ENCODE measurements at regions not wholly inside any gene's neighbourhood (a gene's known extent, or its start where the extent isn't known, plus 50 kb on each side); places are given as distances from the start of the nearest gene placed in this dataset.

GRCh38 chr6:90439586-90439985 is 142.9 kb upstream of the BACH2 start:
- TF ChIP-seq SIN3A (IDR thresholded peaks at IDR 0.05; ENCODE audit: borderline replicate concordance, insufficient read depth, low read length) (no peak), POLR2AphosphoS5 (IDR thresholded peaks at IDR 0.05; ENCODE audit: low read depth, low read length) (no peak), FOXP2 (optimal IDR thresholded peaks at IDR 0.05; ENCODE audit: borderline replicate concordance, extremely low read depth, extremely low read length, insufficient read depth) (no peak)

Measured in PFSK-1 (cell line).